ENCODE measurements at regions not wholly inside any gene's neighbourhood (a gene's known extent, or its start where the extent isn't known, plus 50 kb on each side); places are given as distances from the start of the nearest gene placed in this dataset.

GRCh38 chr13:39836038-39836437 is 180.6 kb downstream of the COG6 start:
- TF ChIP-seq, protein P1, sequence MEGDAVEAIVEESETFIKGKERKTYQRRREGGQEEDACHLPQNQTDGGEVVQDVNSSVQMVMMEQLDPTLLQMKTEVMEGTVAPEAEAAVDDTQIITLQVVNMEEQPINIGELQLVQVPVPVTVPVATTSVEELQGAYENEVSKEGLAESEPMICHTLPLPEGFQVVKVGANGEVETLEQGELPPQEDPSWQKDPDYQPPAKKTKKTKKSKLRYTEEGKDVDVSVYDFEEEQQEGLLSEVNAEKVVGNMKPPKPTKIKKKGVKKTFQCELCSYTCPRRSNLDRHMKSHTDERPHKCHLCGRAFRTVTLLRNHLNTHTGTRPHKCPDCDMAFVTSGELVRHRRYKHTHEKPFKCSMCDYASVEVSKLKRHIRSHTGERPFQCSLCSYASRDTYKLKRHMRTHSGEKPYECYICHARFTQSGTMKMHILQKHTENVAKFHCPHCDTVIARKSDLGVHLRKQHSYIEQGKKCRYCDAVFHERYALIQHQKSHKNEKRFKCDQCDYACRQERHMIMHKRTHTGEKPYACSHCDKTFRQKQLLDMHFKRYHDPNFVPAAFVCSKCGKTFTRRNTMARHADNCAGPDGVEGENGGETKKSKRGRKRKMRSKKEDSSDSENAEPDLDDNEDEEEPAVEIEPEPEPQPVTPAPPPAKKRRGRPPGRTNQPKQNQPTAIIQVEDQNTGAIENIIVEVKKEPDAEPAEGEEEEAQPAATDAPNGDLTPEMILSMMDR (optimal IDR thresholded peaks at IDR 0.05 in 1 of 3, IDR thresholded peaks at IDR 0.05 in 1 of 3, conservative IDR thresholded peaks at IDR 0.05 in 1 of 3; ENCODE audit: extremely low read depth in 1 of 3, insufficient read depth in 2 of 3, low read length in 3 of 3), result no peak
- TF ChIP-seq EZH2 (IDR thresholded peaks at IDR 0.05; ENCODE audit: low read length), result no peak

Data from keratinocyte (primary cell).